Testis (tissue), 2 donors: ENCODE measurements at regions not wholly inside any gene's neighbourhood (a gene's known extent, or its start where the extent isn't known, plus 50 kb on each side); places are given as distances from the start of the nearest gene placed in this dataset.

Source experiments
- DNase-seq: peaks from one replicate; pipeline ENCODE4 v3.0.0-alpha.2; 2019
- H3K27ac ChIP-seq, 2 donors: fragments of 200-600 bp; sonication (generic); one replicate each; pipeline ENCODE4 v1.5.1; 2019
- H3K27me3 ChIP-seq: fragments of 200-600 bp; sonication (generic); one replicate; pipeline ENCODE4 v1.5.1; 2019
- H3K36me3 ChIP-seq: fragments of 200-600 bp; sonication (generic); one replicate; pipeline ENCODE4 v1.5.1; 2017; ENCODE audit warnings: low read depth; ENCODE audit errors: missing control alignments
- H3K4me1 ChIP-seq: fragments of 200-600 bp; sonication (generic); one replicate; pipeline ENCODE4 v1.5.1; 2019
- H3K4me3 ChIP-seq, 2 donors: fragments of 200-600 bp; sonication (generic); one replicate each; pipeline ENCODE4 v1.5.1; 2017 to 2019
- H3K9me3 ChIP-seq: fragments of 200-600 bp; sonication (generic); one replicate; pipeline ENCODE4 v1.5.1; 2017
- POLR2A ChIP-seq: fragments of 450-650 bp; IDR thresholded peaks from one replicate; pipeline ENCODE4 v1.6.1; 2017; ENCODE audit warnings: antibody characterized with exemption, mild to moderate bottlenecking, moderate library complexity
- WGBS, 2 donors: methylation state at CpG; one replicate each; pipeline ENCODE4 v1.1.5; 2018; 5-methylcytosine and 5-hydroxymethylcytosine counted together
- intact Hi-C: fragments of 100-400 bp; cut with DNase I; formaldehyde crosslinking; loops from one replicate; pipeline ENCODE4 v1.15.1; 2023; ENCODE audit warnings: low total_unique reads
- TF ChIP-seq, protein P1 (sequence below), 3 experiments: fragments of 450-650 bp in 2 of 3; fragments of 200-600 bp in 1 of 3; sonication (generic) in 1 of 3; IDR thresholded peaks; one replicate each; pipeline ENCODE4 v1.5.1; 2016 to 2019; ENCODE audit warnings: antibody characterized with exemption in 3 of 3, mild to moderate bottlenecking in 2 of 3, moderate library complexity in 1 of 3

DNA sequence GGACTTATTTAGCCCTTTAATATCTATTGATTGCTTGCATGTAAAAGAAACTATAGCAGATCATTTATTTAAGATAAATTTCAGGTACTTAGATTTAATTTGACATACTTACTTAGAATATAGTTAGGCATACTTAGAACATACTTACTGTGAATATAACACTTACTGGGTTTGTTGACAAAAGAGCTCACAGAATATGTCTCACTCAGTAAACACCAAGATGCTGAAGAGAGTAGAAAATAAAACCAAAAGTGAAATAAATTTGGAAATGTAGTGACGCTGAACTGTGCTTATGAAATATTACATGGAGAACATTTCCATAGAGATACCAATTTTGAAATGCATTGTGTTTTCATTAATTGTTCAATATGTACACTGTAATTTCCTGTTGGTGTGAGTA is 615.4 kb upstream of the MAN1A1 start:
- WGBS, 2 donors = 91 to 93% methylated on average over 1 of the region's 1 CpG
- Histone ChIP-seq H3K27me3 (no peaks in the 10 kb centered on the region), H3K4me3 (no peak overlapping the region), H3K4me1 (no peaks in the 10 kb centered on the region), H3K27ac (no peak overlapping the region), H3K36me3 (no peaks in the 10 kb centered on the region), H3K9me3 (no peaks in the 10 kb centered on the region)
- intact Hi-C loops = no loop called here
- DNase-seq = no peak
- TF ChIP-seq POLR2A = no peak
- TF ChIP-seq, protein P1, sequence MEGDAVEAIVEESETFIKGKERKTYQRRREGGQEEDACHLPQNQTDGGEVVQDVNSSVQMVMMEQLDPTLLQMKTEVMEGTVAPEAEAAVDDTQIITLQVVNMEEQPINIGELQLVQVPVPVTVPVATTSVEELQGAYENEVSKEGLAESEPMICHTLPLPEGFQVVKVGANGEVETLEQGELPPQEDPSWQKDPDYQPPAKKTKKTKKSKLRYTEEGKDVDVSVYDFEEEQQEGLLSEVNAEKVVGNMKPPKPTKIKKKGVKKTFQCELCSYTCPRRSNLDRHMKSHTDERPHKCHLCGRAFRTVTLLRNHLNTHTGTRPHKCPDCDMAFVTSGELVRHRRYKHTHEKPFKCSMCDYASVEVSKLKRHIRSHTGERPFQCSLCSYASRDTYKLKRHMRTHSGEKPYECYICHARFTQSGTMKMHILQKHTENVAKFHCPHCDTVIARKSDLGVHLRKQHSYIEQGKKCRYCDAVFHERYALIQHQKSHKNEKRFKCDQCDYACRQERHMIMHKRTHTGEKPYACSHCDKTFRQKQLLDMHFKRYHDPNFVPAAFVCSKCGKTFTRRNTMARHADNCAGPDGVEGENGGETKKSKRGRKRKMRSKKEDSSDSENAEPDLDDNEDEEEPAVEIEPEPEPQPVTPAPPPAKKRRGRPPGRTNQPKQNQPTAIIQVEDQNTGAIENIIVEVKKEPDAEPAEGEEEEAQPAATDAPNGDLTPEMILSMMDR (IDR thresholded peaks at IDR 0.05) = no peak

- no peaks in the 10 kb centered on the region for H3K9me3 ChIP-seq
- no peak overlapping the region for H3K4me3 ChIP-seq
- H3K4me1 ChIP-seq = no peaks in the 10 kb centered on the region
- H3K27ac ChIP-seq = no peak overlapping the region
- H3K36me3 ChIP-seq = no peaks in the 10 kb centered on the region
- H3K27me3 ChIP-seq = no peaks in the 10 kb centered on the region
- 89 to 90% methylated on average over 2 of the region's 2 CpGs for WGBS, 2 donors
- no peak for DNase-seq
- intact Hi-C loops = no loop called here
- TF ChIP-seq, protein P1 (IDR thresholded peaks at IDR 0.05) = no peak
- TF ChIP-seq POLR2A = no peak
These were observed 612.9 kb upstream of the MAN1A1 start for GRCh38 chr6:119962505-119962904.

DNA sequence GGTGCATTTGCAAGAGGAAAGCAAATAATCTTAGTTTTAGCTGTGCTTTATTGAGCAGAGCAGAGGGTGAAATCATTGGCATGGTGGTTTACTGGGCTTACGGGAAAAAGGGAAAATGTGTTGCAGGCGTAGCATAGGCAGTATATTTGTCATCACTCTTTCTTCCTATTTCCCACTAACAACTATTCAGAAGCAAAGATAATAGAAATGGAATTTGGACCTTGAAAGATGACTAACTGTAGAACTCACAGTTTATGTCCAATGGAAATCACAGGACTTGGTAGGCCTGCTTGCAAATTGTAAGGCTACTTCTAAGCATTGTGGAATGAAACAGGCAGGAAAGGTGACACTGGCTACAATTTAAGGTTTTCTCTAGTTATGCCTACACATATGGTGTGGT is 611.9 kb upstream of the MAN1A1 start:
- Histone ChIP-seq H3K4me3 (no peak overlapping the region), H3K36me3 (no peaks in the 10 kb centered on the region), H3K27ac (no peak overlapping the region), H3K4me1 (no peaks in the 10 kb centered on the region), H3K27me3 (no peaks in the 10 kb centered on the region), H3K9me3 (no peaks in the 10 kb centered on the region)
- no peak for DNase-seq
- intact Hi-C loops = no loop called here
- TF ChIP-seq, protein P1 (IDR thresholded peaks at IDR 0.05) = no peak
- TF ChIP-seq POLR2A = no peak
- 95 to 98% methylated on average over 2 of the region's 2 CpGs for WGBS, 2 donors

- intact Hi-C loops = no loop called here
- Histone ChIP-seq H3K27ac (no peak overlapping the region), H3K4me1 (no peaks in the 10 kb centered on the region), H3K27me3 (no peaks in the 10 kb centered on the region), H3K4me3 (no peak overlapping the region), H3K9me3 (no peaks in the 10 kb centered on the region), H3K36me3 (no peaks in the 10 kb centered on the region)
- TF ChIP-seq, protein P1 (IDR thresholded peaks at IDR 0.05) = no peak
- no peak for TF ChIP-seq POLR2A
- 65 to 69% methylated on average over 5 of the region's 5 CpGs for WGBS, 2 donors
- DNase-seq = no peak
These were observed 610.9 kb upstream of the MAN1A1 start for GRCh38 chr6:119960456-119960855.

GRCh38 chr6:119960036-119960435 is 610.5 kb upstream of the MAN1A1 start:
- Histone ChIP-seq H3K9me3 (no peaks in the 10 kb centered on the region), H3K36me3 (no peaks in the 10 kb centered on the region), H3K4me3 (no peak overlapping the region), H3K27me3 (no peaks in the 10 kb centered on the region), H3K4me1 (no peaks in the 10 kb centered on the region), H3K27ac (no peak overlapping the region)
- intact Hi-C loops = no loop called here
- TF ChIP-seq POLR2A = no peak
- TF ChIP-seq, protein P1 (IDR thresholded peaks at IDR 0.05) = no peak
- 62 to 70% methylated on average over 3 of the region's 3 CpGs for WGBS, 2 donors
- no peak for DNase-seq
